ENCODE measurements at regions not wholly inside any gene's neighbourhood (a gene's known extent, or its start where the extent isn't known, plus 50 kb on each side); places are given as distances from the start of the nearest gene placed in this dataset.
A peak's percentile ranks its signal among the peaks of the same experiment; 100 is the strongest.

GRCh38 chr6:4434655-4435054 lies 299.3 kb upstream of the ECI2 start:
- H3K27ac Mint-ChIP-seq: no peak overlapping the region
- no peaks in the 10 kb centered on the region for H3K79me2 ChIP-seq (replicated peaks; ENCODE audit: insufficient read depth)
- H2AFZ ChIP-seq: peak overlapping the region; percentile 56
- no peak for DNase-seq (ENCODE audit: low spot score)
- no peak overlapping the region for H3K4me3 ChIP-seq
- H3K27ac ChIP-seq (ENCODE audit: low read depth): no peak overlapping the region
- peaks cover 2% of the 10 kb centered on the region for H3K27me3 Mint-ChIP-seq (ENCODE audit: insufficient read depth, low read depth, poor library complexity)
- no peaks in the 10 kb centered on the region for H3K4me1 ChIP-seq (ENCODE audit: insufficient read depth)
- no peaks in the 10 kb centered on the region for H3K27me3 ChIP-seq (ENCODE audit: insufficient read depth)
- H3K36me3 ChIP-seq (ENCODE audit: insufficient read depth): no peaks in the 10 kb centered on the region
- no peaks in the 10 kb centered on the region for H4K20me1 ChIP-seq (replicated peaks; ENCODE audit: insufficient read depth)
- no peak for ATAC-seq
- no peak overlapping the region for H3K4me3 Mint-ChIP-seq
- TF ChIP-seq CREB1 (CRISPR knock-in tag; IDR thresholded peaks at IDR 0.05; ENCODE audit: low read depth) (no peak), ZNF114 (CRISPR knock-in tag; IDR thresholded peaks at IDR 0.05) (no peak), NANOG (IDR thresholded peaks at IDR 0.05; ENCODE audit: borderline replicate concordance) (no peak), EZH2 (IDR thresholded peaks at IDR 0.05; ENCODE audit: low read depth, unreplicated experiment) (no peak), JUNB (IDR thresholded peaks at IDR 0.05; ENCODE audit: unreplicated experiment) (no peak), EZH2phosphoT487 (IDR thresholded peaks at IDR 0.05; ENCODE audit: unreplicated experiment) (no peak), STAT1 (IDR thresholded peaks at IDR 0.05; ENCODE audit: unreplicated experiment) (no peak), ETS1 (IDR thresholded peaks at IDR 0.05) (no peak), POLR2AphosphoS5 (IDR thresholded peaks at IDR 0.05; ENCODE audit: low read depth) (no peak), ZNF331 (CRISPR knock-in tag; IDR thresholded peaks at IDR 0.05; ENCODE audit: low read depth) (no peak), ZNF462 (CRISPR knock-in tag; IDR thresholded peaks at IDR 0.05) (no peak)
- TF ChIP-seq, protein P1, sequence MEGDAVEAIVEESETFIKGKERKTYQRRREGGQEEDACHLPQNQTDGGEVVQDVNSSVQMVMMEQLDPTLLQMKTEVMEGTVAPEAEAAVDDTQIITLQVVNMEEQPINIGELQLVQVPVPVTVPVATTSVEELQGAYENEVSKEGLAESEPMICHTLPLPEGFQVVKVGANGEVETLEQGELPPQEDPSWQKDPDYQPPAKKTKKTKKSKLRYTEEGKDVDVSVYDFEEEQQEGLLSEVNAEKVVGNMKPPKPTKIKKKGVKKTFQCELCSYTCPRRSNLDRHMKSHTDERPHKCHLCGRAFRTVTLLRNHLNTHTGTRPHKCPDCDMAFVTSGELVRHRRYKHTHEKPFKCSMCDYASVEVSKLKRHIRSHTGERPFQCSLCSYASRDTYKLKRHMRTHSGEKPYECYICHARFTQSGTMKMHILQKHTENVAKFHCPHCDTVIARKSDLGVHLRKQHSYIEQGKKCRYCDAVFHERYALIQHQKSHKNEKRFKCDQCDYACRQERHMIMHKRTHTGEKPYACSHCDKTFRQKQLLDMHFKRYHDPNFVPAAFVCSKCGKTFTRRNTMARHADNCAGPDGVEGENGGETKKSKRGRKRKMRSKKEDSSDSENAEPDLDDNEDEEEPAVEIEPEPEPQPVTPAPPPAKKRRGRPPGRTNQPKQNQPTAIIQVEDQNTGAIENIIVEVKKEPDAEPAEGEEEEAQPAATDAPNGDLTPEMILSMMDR (conservative IDR thresholded peaks at IDR 0.05; ENCODE audit: low read depth in 2 of 2): no peak
- TF ChIP-seq, protein P2, sequence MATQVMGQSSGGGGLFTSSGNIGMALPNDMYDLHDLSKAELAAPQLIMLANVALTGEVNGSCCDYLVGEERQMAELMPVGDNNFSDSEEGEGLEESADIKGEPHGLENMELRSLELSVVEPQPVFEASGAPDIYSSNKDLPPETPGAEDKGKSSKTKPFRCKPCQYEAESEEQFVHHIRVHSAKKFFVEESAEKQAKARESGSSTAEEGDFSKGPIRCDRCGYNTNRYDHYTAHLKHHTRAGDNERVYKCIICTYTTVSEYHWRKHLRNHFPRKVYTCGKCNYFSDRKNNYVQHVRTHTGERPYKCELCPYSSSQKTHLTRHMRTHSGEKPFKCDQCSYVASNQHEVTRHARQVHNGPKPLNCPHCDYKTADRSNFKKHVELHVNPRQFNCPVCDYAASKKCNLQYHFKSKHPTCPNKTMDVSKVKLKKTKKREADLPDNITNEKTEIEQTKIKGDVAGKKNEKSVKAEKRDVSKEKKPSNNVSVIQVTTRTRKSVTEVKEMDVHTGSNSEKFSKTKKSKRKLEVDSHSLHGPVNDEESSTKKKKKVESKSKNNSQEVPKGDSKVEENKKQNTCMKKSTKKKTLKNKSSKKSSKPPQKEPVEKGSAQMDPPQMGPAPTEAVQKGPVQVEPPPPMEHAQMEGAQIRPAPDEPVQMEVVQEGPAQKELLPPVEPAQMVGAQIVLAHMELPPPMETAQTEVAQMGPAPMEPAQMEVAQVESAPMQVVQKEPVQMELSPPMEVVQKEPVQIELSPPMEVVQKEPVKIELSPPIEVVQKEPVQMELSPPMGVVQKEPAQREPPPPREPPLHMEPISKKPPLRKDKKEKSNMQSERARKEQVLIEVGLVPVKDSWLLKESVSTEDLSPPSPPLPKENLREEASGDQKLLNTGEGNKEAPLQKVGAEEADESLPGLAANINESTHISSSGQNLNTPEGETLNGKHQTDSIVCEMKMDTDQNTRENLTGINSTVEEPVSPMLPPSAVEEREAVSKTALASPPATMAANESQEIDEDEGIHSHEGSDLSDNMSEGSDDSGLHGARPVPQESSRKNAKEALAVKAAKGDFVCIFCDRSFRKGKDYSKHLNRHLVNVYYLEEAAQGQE (IDR thresholded peaks at IDR 0.05; ENCODE audit: unreplicated experiment): no peak
- no peaks in the 10 kb centered on the region for H3K9me3 Mint-ChIP-seq
- no peaks in the 10 kb centered on the region; the same call in 1 of the 2 replicates for H3K9me2 ChIP-seq (ENCODE audit: insufficient read depth)
- H3K36me3 Mint-ChIP-seq (ENCODE audit: low read depth): no peaks in the 10 kb centered on the region
- H3K4me2 ChIP-seq: no peak overlapping the region
- no peaks in the 10 kb centered on the region for H3F3A ChIP-seq (replicated peaks; ENCODE audit: low read depth)
- no peaks in the 10 kb centered on the region for H3K4me1 Mint-ChIP-seq

Measured in GM23338 (cell line).